Erythroblast (primary cell): ENCODE measurements at regions not wholly inside any gene's neighbourhood (a gene's known extent, or its start where the extent isn't known, plus 50 kb on each side); places are given as distances from the start of the nearest gene placed in this dataset.

ENCODE experiments used
- DNase-seq, 2 experiments: peaks; one replicate each; lab custom pipeline; 2025; lab: John Stamatoyannopoulos, UW
- GATA1 ChIP-seq: IDR thresholded peaks from 2 replicates; pipeline ENCODE4 v1.6.1; 2011; ENCODE audit warnings: low read depth, mild to moderate bottlenecking, control low read depth, low read length, moderate library complexity
- POLR2A ChIP-seq: IDR thresholded peaks from 2 replicates; pipeline ENCODE4 v1.6.1; 2011; ENCODE audit warnings: mild to moderate bottlenecking, low read length

- DNase-seq, result no peak
- TF ChIP-seq GATA1, result no peak
- no peak for TF ChIP-seq POLR2A
These were observed 401.6 kb upstream of the EPHA5 start for GRCh38 chr4:66071911-66072310.

- DNase-seq, result no peak
- no peak for TF ChIP-seq POLR2A
- no peak for TF ChIP-seq GATA1
These were observed 392.6 kb upstream of the EPHA5 start for GRCh38 chr4:66062921-66063320.

GRCh38 chr4:66062044-66062443, 391.8 kb upstream of the EPHA5 start:
- DNase-seq, result no peak
- TF ChIP-seq POLR2A (no peak), GATA1 (no peak)

DNA sequence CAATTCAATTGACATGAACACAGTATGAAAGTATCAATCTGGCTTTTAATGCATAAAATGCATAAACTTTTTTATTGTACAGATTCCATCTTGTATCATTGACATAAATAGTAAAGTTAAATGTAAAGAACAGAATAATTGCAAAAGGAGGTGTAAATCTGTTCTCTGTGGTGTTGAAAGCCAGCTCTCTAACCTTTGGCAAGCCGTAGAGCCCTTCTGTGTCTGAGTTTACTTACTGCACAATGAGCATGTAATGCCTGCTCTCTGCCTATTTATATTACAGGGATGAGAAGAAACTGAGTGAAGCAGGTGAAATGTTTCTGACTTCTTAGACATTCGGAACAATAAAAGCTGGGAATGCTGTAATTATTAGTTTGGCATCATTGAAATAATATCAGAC, 389.3 kb upstream of the EPHA5 start:
- no peak for TF ChIP-seq GATA1
- no peak for TF ChIP-seq POLR2A
- no peak for DNase-seq

GRCh38 chr4:66059136-66059535, 388.8 kb upstream of the EPHA5 start:
- TF ChIP-seq POLR2A, result no peak
- TF ChIP-seq GATA1, result no peak
- DNase-seq, result no peak

GRCh38 chr4:66055999-66056398, 385.7 kb upstream of the EPHA5 start:
- no peak for TF ChIP-seq POLR2A
- no peak for TF ChIP-seq GATA1
- DNase-seq, result no peak

GRCh38 chr4:66052426-66052825, 382.1 kb upstream of the EPHA5 start:
- DNase-seq, result no peak
- TF ChIP-seq GATA1 (no peak), POLR2A (no peak)

GRCh38 chr4:66048861-66049260, 378.6 kb upstream of the EPHA5 start:
- TF ChIP-seq POLR2A (no peak), GATA1 (no peak)
- DNase-seq, result no peak

DNA sequence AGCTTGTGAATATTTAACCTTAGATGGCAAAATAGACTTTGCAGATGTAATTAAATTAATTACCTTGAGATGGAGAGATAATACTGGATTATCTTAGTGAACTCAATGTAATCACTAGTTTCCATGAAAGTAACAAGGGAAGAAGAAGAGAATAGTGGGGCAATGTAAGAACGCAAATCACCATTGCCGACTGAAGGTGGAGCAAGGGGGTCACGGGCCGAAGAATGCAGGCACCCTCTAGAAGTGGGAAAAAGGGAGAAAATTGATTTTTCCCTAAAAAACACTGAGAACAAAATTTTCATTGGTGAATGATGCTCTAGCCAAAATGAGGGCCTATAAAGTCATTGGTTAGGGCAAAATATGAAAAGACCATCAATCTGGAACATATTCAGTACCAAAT, 375.6 kb upstream of the EPHA5 start:
- no peak for DNase-seq
- TF ChIP-seq GATA1 (no peak), POLR2A (no peak)

DNA sequence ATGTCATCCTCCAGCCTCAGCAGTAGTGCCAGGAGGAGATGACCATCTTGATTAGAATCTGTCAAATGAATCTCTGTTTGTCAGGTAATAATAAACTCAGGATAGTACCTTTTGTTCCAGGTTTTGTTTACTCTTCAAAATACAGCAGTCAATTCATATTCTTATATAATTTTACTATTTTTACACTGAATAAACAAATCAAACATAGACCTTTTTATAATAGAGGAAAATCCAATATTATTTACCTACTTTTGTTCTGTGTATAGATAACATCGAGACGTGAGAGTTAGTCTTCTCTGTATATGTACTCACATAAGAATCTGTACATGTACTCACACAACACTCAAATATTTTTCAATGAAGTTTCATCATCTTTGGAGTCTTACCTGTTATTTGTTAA, 365.4 kb upstream of the EPHA5 start:
- TF ChIP-seq POLR2A, result no peak
- TF ChIP-seq GATA1, result no peak
- no peak for DNase-seq

DNA sequence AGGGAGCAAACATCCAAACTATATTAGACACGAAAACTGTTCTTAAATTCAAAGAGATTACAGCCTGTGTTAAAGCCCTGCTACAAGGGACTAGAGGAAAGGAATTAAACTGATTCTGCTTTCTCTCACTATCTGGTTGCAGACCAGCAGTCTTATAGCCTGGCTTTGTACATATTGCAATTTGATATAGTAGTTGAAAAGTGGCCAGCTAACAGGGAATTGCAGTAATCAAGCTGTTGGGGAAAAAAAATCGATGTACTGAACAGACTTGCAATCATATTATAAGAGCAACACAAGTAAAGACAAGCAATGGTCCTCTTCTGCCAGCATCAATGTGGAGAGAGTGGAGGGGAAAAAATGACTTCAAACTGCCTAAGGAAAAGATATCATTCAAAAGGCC, 364.4 kb upstream of the EPHA5 start:
- DNase-seq, result no peak
- TF ChIP-seq POLR2A, result no peak
- TF ChIP-seq GATA1, result no peak

DNA sequence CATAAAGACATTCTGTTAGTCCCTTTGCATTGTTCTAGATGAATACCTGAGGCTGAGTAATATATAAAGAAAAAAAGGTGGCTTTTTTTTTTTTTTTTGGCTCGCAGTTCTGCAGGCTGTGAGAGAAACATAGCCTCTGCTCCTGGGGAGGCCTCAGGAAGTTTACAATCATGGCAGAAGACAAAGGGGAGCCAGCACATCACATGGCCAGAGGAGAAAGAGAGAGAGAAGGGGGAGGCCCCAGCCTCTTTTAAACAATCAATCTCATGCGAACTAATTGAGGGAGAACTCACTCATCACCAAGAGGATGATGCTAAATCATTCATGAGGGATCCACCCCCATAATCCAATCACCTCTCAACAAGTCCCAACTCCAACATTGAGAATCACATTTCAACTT, 364.0 kb upstream of the EPHA5 start:
- TF ChIP-seq GATA1 (no peak), POLR2A (no peak)
- DNase-seq, result no peak

GRCh38 chr4:66032571-66032970, 362.3 kb upstream of the EPHA5 start:
- DNase-seq, result no peak
- TF ChIP-seq GATA1 (no peak), POLR2A (no peak)

DNA sequence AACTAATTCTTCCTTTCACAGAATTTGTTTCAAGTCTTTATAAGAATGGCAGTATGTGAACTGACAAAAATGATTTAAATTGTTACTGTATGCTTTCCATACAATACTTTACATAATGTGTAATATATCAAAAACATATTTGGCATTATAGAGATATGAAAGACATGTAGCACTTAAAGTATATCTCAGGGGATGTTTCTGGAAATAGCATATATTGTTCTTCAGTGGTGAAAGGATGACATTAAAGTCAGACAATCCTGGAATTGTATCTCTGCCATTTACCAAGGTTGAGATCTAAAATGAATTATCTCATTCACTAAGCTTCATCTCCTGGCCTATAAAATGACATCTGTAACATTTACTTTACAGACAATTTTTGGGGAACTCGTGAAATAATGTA, 358.4 kb upstream of the EPHA5 start:
- no peak for TF ChIP-seq GATA1
- no peak for DNase-seq

GRCh38 chr4:66023061-66023460, 352.8 kb upstream of the EPHA5 start:
- no peak for TF ChIP-seq GATA1
- TF ChIP-seq POLR2A, result no peak
- no peak for DNase-seq

GRCh38 chr4:66017671-66018070, 347.4 kb upstream of the EPHA5 start:
- DNase-seq, result no peak
- TF ChIP-seq POLR2A, result no peak
- no peak for TF ChIP-seq GATA1

DNA sequence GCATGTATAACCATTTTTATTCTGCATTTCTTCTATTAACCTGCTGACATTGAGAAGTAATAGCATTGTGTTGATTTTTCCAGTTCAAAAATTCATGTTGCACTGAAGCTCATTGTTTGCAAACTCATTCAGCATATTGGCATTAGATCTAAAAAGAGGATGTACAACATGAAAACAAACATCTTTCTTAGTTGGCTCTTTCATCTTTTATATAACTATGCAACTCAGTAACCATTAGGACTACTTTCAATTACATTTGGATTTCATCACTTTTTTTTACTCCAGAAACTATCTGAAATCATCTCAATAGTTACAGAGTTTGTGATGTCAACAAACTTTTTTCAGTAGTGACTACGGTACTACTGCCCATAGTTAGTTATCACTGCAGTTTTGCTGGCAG, 346.0 kb upstream of the EPHA5 start:
- TF ChIP-seq POLR2A (no peak), GATA1 (no peak)
- DNase-seq, result no peak
